GM19438 (cell line): ENCODE measurements at regions not wholly inside any gene's neighbourhood (a gene's known extent, or its start where the extent isn't known, plus 50 kb on each side); places are given as distances from the start of the nearest gene placed in this dataset.

Experiments used
- ATAC-seq: cut with Tn5 transposase; IDR thresholded peaks from one replicate; pipeline ENCODE4 v1.9.1; 2021; ENCODE audit warnings: low read depth; ENCODE audit not compliant: unreplicated experiment

- no peak for ATAC-seq
Observed at GRCh38 chr1:87194271-87194774, 134.4 kb upstream of the LMO4 start.

GRCh38 chr1:87194856-87195255 is 133.8 kb upstream of the LMO4 start:
- no peak for ATAC-seq

GRCh38 chr1:87196110-87196827 is 132.4 kb upstream of the LMO4 start:
- no peak for ATAC-seq

- no peak for ATAC-seq
Observed at GRCh38 chr1:87197156-87197555, 131.5 kb upstream of the LMO4 start.

GRCh38 chr1:87197641-87198040 is 131.0 kb upstream of the LMO4 start:
- ATAC-seq = no peak

- no peak for ATAC-seq
Observed at GRCh38 chr1:87200875-87201638, 127.6 kb upstream of the LMO4 start.

- ATAC-seq = no peak
Observed at GRCh38 chr1:87201768-87202167, 126.9 kb upstream of the LMO4 start.

GRCh38 chr1:87202451-87202850 is 126.2 kb upstream of the LMO4 start:
- no peak for ATAC-seq

- ATAC-seq = peak; percentile 93
Observed at GRCh38 chr1:87202922-87203655, 125.6 kb upstream of the LMO4 start.

GRCh38 chr1:87203904-87204303 is 124.8 kb upstream of the LMO4 start:
- no peak for ATAC-seq

- no peak for ATAC-seq
Observed at GRCh38 chr1:87204441-87204840, 124.2 kb upstream of the LMO4 start.

GRCh38 chr1:87204921-87205320 is 123.8 kb upstream of the LMO4 start:
- no peak for ATAC-seq

GRCh38 chr1:87206044-87206831 is 122.4 kb upstream of the LMO4 start:
- ATAC-seq = no peak

- ATAC-seq = no peak
Observed at GRCh38 chr1:87208080-87208479, 120.6 kb upstream of the LMO4 start.

- ATAC-seq = no peak
Observed at GRCh38 chr1:87208931-87209330, 119.7 kb upstream of the LMO4 start.

- no peak for ATAC-seq
Observed at GRCh38 chr1:87210151-87210550, 118.5 kb upstream of the LMO4 start.

- ATAC-seq = no peak
Observed at GRCh38 chr1:87212431-87213134, 116.1 kb upstream of the LMO4 start.

GRCh38 chr1:87213135-87213515 is 115.6 kb upstream of the LMO4 start:
- ATAC-seq = no peak

GRCh38 chr1:87215592-87215991 is 113.1 kb upstream of the LMO4 start:
- no peak for ATAC-seq

GRCh38 chr1:87218618-87219017 is 110.1 kb upstream of the LMO4 start:
- ATAC-seq = no peak
